SK-N-MC (cell line): ENCODE measurements at regions not wholly inside any gene's neighbourhood (a gene's known extent, or its start where the extent isn't known, plus 50 kb on each side); places are given as distances from the start of the nearest gene placed in this dataset.

Experiments
- EZH2 ChIP-seq: fragments of 200-600 bp; sonication (generic); IDR thresholded peaks from one replicate; pipeline ENCODE4 v1.6.1; 2017; ENCODE audit warnings: antibody characterized with exemption
- POLR2AphosphoS5 ChIP-seq: IDR thresholded peaks from 2 replicates; pipeline ENCODE4 v1.6.1; 2012; ENCODE audit warnings: mild to moderate bottlenecking, low read depth, low read length, borderline replicate concordance

DNA sequence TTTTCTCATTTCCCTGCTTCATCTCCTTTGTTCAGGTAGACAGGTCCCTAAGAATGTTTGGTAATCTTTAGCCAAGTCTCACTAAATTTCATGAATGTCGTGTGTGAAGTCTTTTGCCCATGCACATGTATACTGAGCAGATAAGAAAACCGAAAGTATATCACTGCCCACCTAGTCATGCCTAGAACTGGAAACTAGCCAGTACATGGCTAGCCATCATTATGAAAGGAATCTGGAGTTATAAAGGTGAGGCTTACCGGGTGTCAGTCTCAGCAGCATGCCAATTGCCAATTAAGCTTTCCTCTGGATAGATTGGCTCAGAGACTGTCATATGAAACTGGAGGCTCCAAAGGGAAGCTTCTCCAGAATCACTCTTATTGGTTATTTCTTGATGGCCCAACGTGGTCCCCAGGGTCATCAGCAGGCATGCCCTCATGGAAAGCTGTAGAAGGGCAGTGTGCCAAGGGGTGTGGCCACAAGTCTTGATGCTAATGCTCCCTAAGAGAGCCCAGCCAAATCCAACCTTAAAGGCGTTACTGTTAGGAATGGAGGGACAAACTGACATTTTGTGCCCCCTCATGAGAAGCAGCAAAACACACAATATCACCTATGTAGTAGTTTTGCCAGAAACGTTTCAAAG is 307.3 kb upstream of the PIK3R1 start:
- TF ChIP-seq EZH2 (no peak), POLR2AphosphoS5 (no peak)
